ENCODE measurements at regions not wholly inside any gene's neighbourhood (a gene's known extent, or its start where the extent isn't known, plus 50 kb on each side); places are given as distances from the start of the nearest gene placed in this dataset.

GRCh38 chr2:102871707-102872106 is 109.9 kb downstream of the TMEM182 start:
- no peak for TF ChIP-seq POLR2A (IDR thresholded peaks at IDR 0.05; ENCODE audit: low read depth, low read length)
- no peak for TF ChIP-seq CTCF (conservative IDR thresholded peaks at IDR 0.05; ENCODE audit: low read depth, low read length)
- TF ChIP-seq RAD21 (IDR thresholded peaks at IDR 0.05; ENCODE audit: low read length): no peak
- TF ChIP-seq SMC3 (IDR thresholded peaks at IDR 0.05; ENCODE audit: low read depth, low read length): no peak
- TF ChIP-seq USF2 (IDR thresholded peaks at IDR 0.05; ENCODE audit: low read depth, low read length): no peak
